Activated CD8-positive, alpha-beta T cell treated with anti-CD3 and anti-CD28 coated beads for 36 hours (primary cell): ENCODE measurements at regions not wholly inside any gene's neighbourhood (a gene's known extent, or its start where the extent isn't known, plus 50 kb on each side); places are given as distances from the start of the nearest gene placed in this dataset.

Source experiments
- ATAC-seq: fragments of 200-7000 bp; cut with Tn5 transposase; one replicate; pipeline ENCODE4 v1.10.0; 2021; ENCODE audit warnings: mild to moderate bottlenecking, moderate library complexity
- CTCF ChIA-PET: fragments of 350-600 bp; sonication (Branson Sonifier 250); formaldehyde crosslinking; loops from one replicate; lab custom pipeline; 2021; ENCODE audit warnings: antibody characterized with exemption; lab: Charles Lee
- POLR2A ChIA-PET: fragments of 350-600 bp; sonication (Branson Sonifier 250); formaldehyde crosslinking; loops from one replicate; lab custom pipeline; 2021; ENCODE audit warnings: antibody characterized with exemption; lab: Charles Lee
- DNase-seq: peaks from one replicate; pipeline ENCODE4 v3.0.0-alpha.2; 2020
- H3K27ac Mint-ChIP-seq: one replicate; pipeline ENCODE4 v1.8.0; 2021; ENCODE audit warnings: mild to moderate bottlenecking, mixed read lengths
- H3K27me3 Mint-ChIP-seq: one replicate; pipeline ENCODE4 v1.8.0; 2021; ENCODE audit warnings: mixed read lengths
- H3K36me3 Mint-ChIP-seq: one replicate; pipeline ENCODE4 v1.8.0; 2021; ENCODE audit warnings: low read depth, mixed read lengths
- H3K4me1 Mint-ChIP-seq: one replicate; pipeline ENCODE4 v1.8.0; 2021; ENCODE audit warnings: low read depth, mixed read lengths
- H3K4me3 Mint-ChIP-seq: one replicate; pipeline ENCODE4 v1.8.0; 2021; ENCODE audit warnings: mild to moderate bottlenecking, moderate library complexity, mixed read lengths
- H3K9me3 Mint-ChIP-seq: one replicate; pipeline ENCODE4 v1.8.0; 2021; ENCODE audit warnings: mixed read lengths
- CTCF ChIP-seq: fragments of 200-600 bp; IDR thresholded peaks from one replicate; pipeline ENCODE4 v1.8.0; 2022; ENCODE audit warnings: antibody characterized with exemption, mild to moderate bottlenecking
- intact Hi-C: fragments of 100-400 bp; cut with micrococcal nuclease; formaldehyde crosslinking; loops from one replicate; pipeline ENCODE4 v1.10.0; 2022

GRCh38 chr3:76034649-76035048, 249.3 kb upstream of the ZNF717 start:
- no peak for TF ChIP-seq CTCF
- ChIA-PET POLR2A (no interaction called here), CTCF (interaction anchor here (1.5 kb wide), 1 partner anchor 10 kb away, joined by 4 read pairs; no protein-coding TSS in a partner anchor)
- DNase-seq (no peak), ATAC-seq (no peak)
- H3K4me3 Mint-ChIP-seq: no peak overlapping the region
- H3K27me3 Mint-ChIP-seq: no peaks in the 10 kb centered on the region
- intact Hi-C loops: no loop called here
- no peaks in the 10 kb centered on the region for H3K36me3 Mint-ChIP-seq
- peaks cover 21% of the 10 kb centered on the region for H3K9me3 Mint-ChIP-seq
- no peaks in the 10 kb centered on the region for H3K4me1 Mint-ChIP-seq
- no peak overlapping the region for H3K27ac Mint-ChIP-seq

GRCh38 chr3:76035117-76035516, 249.8 kb upstream of the ZNF717 start:
- H3K27ac Mint-ChIP-seq: no peak overlapping the region
- ChIA-PET CTCF (interaction anchor here (1.5 kb wide), 1 partner anchor 9 kb away, joined by 4 read pairs; no protein-coding TSS in a partner anchor), POLR2A (no interaction called here)
- no peak for TF ChIP-seq CTCF
- no peaks in the 10 kb centered on the region for H3K36me3 Mint-ChIP-seq
- no peak overlapping the region for H3K4me3 Mint-ChIP-seq
- no peaks in the 10 kb centered on the region for H3K4me1 Mint-ChIP-seq
- DNase-seq (no peak), ATAC-seq (no peak)
- peaks cover 21% of the 10 kb centered on the region for H3K9me3 Mint-ChIP-seq
- intact Hi-C loops: no loop called here
- no peaks in the 10 kb centered on the region for H3K27me3 Mint-ChIP-seq

DNA sequence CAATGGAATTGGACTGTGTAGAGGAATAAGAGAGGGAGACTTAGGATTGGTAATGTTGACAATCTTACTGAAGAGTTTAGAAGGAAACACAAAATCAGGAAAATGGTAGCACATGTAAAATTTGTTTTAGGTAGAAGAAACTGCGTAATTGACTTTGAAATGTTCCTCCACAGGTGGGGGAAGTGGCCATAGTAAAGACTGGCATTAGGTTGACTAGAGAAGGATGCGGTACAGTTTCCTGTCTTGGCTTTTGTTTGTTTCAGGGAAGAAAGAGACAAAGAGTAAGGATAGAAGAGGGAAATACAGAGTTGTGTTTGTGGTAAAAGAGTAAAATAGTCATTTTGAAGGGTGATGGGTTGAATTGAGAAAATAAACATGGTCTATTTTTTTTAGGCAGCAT, 253.6 kb upstream of the ZNF717 start:
- peaks cover 11% of the 10 kb centered on the region for H3K9me3 Mint-ChIP-seq
- ATAC-seq: no peak
- no peak overlapping the region for H3K27ac Mint-ChIP-seq
- H3K4me3 Mint-ChIP-seq: no peak overlapping the region
- no peak for TF ChIP-seq CTCF
- no peaks in the 10 kb centered on the region for H3K4me1 Mint-ChIP-seq
- H3K27me3 Mint-ChIP-seq: no peaks in the 10 kb centered on the region
- intact Hi-C loops: no loop called here
- ChIA-PET CTCF (interaction anchor here (0.6 kb wide), 1 partner anchor 23 kb away, joined by 3 read pairs; no protein-coding TSS in a partner anchor), POLR2A (no interaction called here)
- DNase-seq: no peak
- H3K36me3 Mint-ChIP-seq: no peaks in the 10 kb centered on the region

GRCh38 chr3:76039431-76039830, 254.1 kb upstream of the ZNF717 start:
- CTCF ChIA-PET: no interaction called here
- no peaks in the 10 kb centered on the region for H3K27me3 Mint-ChIP-seq

DNA sequence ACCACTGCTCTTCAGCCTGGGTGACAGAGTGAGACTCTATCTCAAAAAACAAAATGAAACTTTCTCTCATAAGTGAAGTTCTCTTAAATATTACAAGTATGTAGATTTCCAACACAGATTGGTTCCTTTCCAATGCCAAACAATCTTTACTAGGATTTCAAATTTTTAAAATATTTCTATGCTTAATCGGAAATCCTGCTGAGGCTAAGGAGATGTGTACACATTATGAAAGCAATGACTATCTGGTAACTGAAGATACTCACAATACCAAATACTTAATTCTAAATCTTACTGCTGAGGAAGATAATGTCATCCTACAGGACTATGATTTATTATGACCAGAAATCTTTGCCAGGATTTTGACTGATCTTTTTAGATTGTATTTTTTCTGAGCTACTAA, 255.6 kb upstream of the ZNF717 start:
- H3K27me3 Mint-ChIP-seq: no peaks in the 10 kb centered on the region
- H3K27ac Mint-ChIP-seq: no peak overlapping the region
- ChIA-PET CTCF (interaction anchor here (1.0 kb wide), 1 partner anchor 13 kb away, joined by 3 read pairs; no protein-coding TSS in a partner anchor), POLR2A (no interaction called here)
- H3K4me3 Mint-ChIP-seq: no peak overlapping the region
- ATAC-seq (no peak), DNase-seq (no peak)
- intact Hi-C loops: no loop called here
- H3K9me3 Mint-ChIP-seq: peaks cover 7% of the 10 kb centered on the region
- no peaks in the 10 kb centered on the region for H3K4me1 Mint-ChIP-seq
- H3K36me3 Mint-ChIP-seq: no peaks in the 10 kb centered on the region
- TF ChIP-seq CTCF: no peak

More at GRCh38 chr3:76039431-76039830, 254.1 kb upstream of the ZNF717 start:
- intact Hi-C loops: no loop called here
- H3K9me3 Mint-ChIP-seq: peaks cover 11% of the 10 kb centered on the region
- TF ChIP-seq CTCF: no peak
- no peak overlapping the region for H3K4me3 Mint-ChIP-seq
- no peak for DNase-seq
- H3K4me1 Mint-ChIP-seq: no peaks in the 10 kb centered on the region
- POLR2A ChIA-PET: no interaction called here
- no peaks in the 10 kb centered on the region for H3K36me3 Mint-ChIP-seq
- H3K27ac Mint-ChIP-seq: no peak overlapping the region
- no peak for ATAC-seq
